Stimulated activated memory B cell treated with anti-CD40 and anti-IgM and Interleukin-4, amounts not matched to agents 10 μg/mL and 1 μg/mL and 100 μg/mL, for 72 hours (primary cell): ENCODE measurements at regions not wholly inside any gene's neighbourhood (a gene's known extent, or its start where the extent isn't known, plus 50 kb on each side); places are given as distances from the start of the nearest gene placed in this dataset.
"Not testable (repeated sequence)": the region's sequence is repeated elsewhere in the genome, so short reads cannot be mapped to it uniquely, and the experiment has no call there.

Experiments
- ATAC-seq: fragments of 150-1000 bp; cut with Tn5 transposase; 2 replicates; pipeline ENCODE4 v1.10.0; 2021
- H3K27ac Mint-ChIP-seq: one replicate; pipeline ENCODE4 v1.8.0; 2022; ENCODE audit warnings: mild to moderate bottlenecking, mixed read lengths
- H3K27me3 Mint-ChIP-seq: one replicate; pipeline ENCODE4 v1.8.0; 2022; ENCODE audit warnings: mixed read lengths
- H3K36me3 Mint-ChIP-seq: one replicate; pipeline ENCODE4 v1.8.0; 2022; ENCODE audit warnings: mixed read lengths
- H3K4me1 Mint-ChIP-seq: one replicate; pipeline ENCODE4 v1.8.0; 2022; ENCODE audit warnings: mixed read lengths
- H3K4me3 Mint-ChIP-seq: one replicate; pipeline ENCODE4 v1.8.0; 2022; ENCODE audit warnings: mild to moderate bottlenecking, moderate library complexity, mixed read lengths
- H3K9me3 Mint-ChIP-seq: one replicate; pipeline ENCODE4 v1.8.0; 2022; ENCODE audit warnings: mixed read lengths

GRCh38 chr9:110023221-110023620 is 184.7 kb downstream of the C9orf152 start:
- H3K4me3 Mint-ChIP-seq, ATAC-seq, H3K9me3 Mint-ChIP-seq, H3K27me3 Mint-ChIP-seq, H3K27ac Mint-ChIP-seq, H3K36me3 Mint-ChIP-seq: not testable (repeated sequence)
- H3K4me1 Mint-ChIP-seq = peaks cover 23% of the 10 kb centered on the region

- no peak for ATAC-seq
- H3K4me1 Mint-ChIP-seq = peaks cover 39% of the 10 kb centered on the region
- H3K27ac Mint-ChIP-seq = peak overlapping the region; percentile 54
- no peaks in the 10 kb centered on the region for H3K36me3 Mint-ChIP-seq
- no peak overlapping the region for H3K4me3 Mint-ChIP-seq
- no peaks in the 10 kb centered on the region for H3K9me3 Mint-ChIP-seq
- no peaks in the 10 kb centered on the region for H3K27me3 Mint-ChIP-seq
Measured at GRCh38 chr9:110025551-110026170, 182.3 kb downstream of the C9orf152 start.

- no peaks in the 10 kb centered on the region for H3K9me3 Mint-ChIP-seq
- ATAC-seq = no peak
- H3K27me3 Mint-ChIP-seq = no peaks in the 10 kb centered on the region
- H3K4me3 Mint-ChIP-seq = no peak overlapping the region
- peaks cover 29% of the 10 kb centered on the region for H3K4me1 Mint-ChIP-seq
- H3K36me3 Mint-ChIP-seq = no peaks in the 10 kb centered on the region
- no peak overlapping the region for H3K27ac Mint-ChIP-seq
Measured at GRCh38 chr9:110027671-110028081, 180.3 kb downstream of the C9orf152 start.

GRCh38 chr9:110028271-110028670 is 179.7 kb downstream of the C9orf152 start:
- Mint-ChIP-seq H3K27ac (no peak overlapping the region), H3K9me3 (no peaks in the 10 kb centered on the region), H3K27me3 (no peaks in the 10 kb centered on the region), H3K4me3 (no peak overlapping the region), H3K4me1 (peaks cover 29% of the 10 kb centered on the region), H3K36me3 (no peaks in the 10 kb centered on the region)
- ATAC-seq = no peak

- no peak overlapping the region for H3K4me3 Mint-ChIP-seq
- no peaks in the 10 kb centered on the region for H3K9me3 Mint-ChIP-seq
- no peak overlapping the region for H3K27ac Mint-ChIP-seq
- no peak for ATAC-seq
- peaks cover 29% of the 10 kb centered on the region for H3K4me1 Mint-ChIP-seq
- no peaks in the 10 kb centered on the region for H3K27me3 Mint-ChIP-seq
- H3K36me3 Mint-ChIP-seq = no peaks in the 10 kb centered on the region
Measured at GRCh38 chr9:110028676-110029075, 179.3 kb downstream of the C9orf152 start.

GRCh38 chr9:110029429-110029955 is 178.5 kb downstream of the C9orf152 start:
- H3K4me1 Mint-ChIP-seq = peaks cover 29% of the 10 kb centered on the region
- no peak overlapping the region for H3K4me3 Mint-ChIP-seq
- peak overlapping the region; percentile 1 for H3K27ac Mint-ChIP-seq

GRCh38 chr9:110029956-110030480 is 177.9 kb downstream of the C9orf152 start:
- Mint-ChIP-seq H3K36me3 (no peaks in the 10 kb centered on the region), H3K9me3 (no peaks in the 10 kb centered on the region), H3K4me1 (peaks cover 29% of the 10 kb centered on the region), H3K27me3 (no peaks in the 10 kb centered on the region), H3K4me3 (no peak overlapping the region), H3K27ac (peak overlapping the region; percentile 1)
- ATAC-seq = no peak

More at GRCh38 chr9:110029429-110029955, 178.5 kb downstream of the C9orf152 start:
- Mint-ChIP-seq H3K9me3 (no peaks in the 10 kb centered on the region), H3K36me3 (no peaks in the 10 kb centered on the region), H3K27me3 (no peaks in the 10 kb centered on the region)
- ATAC-seq = no peak

GRCh38 chr9:110030632-110031031 is 177.3 kb downstream of the C9orf152 start:
- H3K4me3 Mint-ChIP-seq = no peak overlapping the region

GRCh38 chr9:110031511-110032173 is 176.3 kb downstream of the C9orf152 start:
- no peak overlapping the region for H3K27ac Mint-ChIP-seq
- H3K4me1 Mint-ChIP-seq = peaks cover 17% of the 10 kb centered on the region
- no peaks in the 10 kb centered on the region for H3K27me3 Mint-ChIP-seq
- H3K36me3 Mint-ChIP-seq = no peaks in the 10 kb centered on the region
- H3K4me3 Mint-ChIP-seq = no peak overlapping the region
- no peak for ATAC-seq
- H3K9me3 Mint-ChIP-seq = no peaks in the 10 kb centered on the region

More at GRCh38 chr9:110030632-110031031, 177.3 kb downstream of the C9orf152 start:
- peaks cover 27% of the 10 kb centered on the region for H3K4me1 Mint-ChIP-seq
- no peaks in the 10 kb centered on the region for H3K36me3 Mint-ChIP-seq
- no peaks in the 10 kb centered on the region for H3K9me3 Mint-ChIP-seq
- H3K27ac Mint-ChIP-seq = peak overlapping the region; percentile 1
- H3K27me3 Mint-ChIP-seq = no peaks in the 10 kb centered on the region
- ATAC-seq = no peak

- not testable (repeated sequence) for H3K27ac Mint-ChIP-seq, H3K36me3 Mint-ChIP-seq, ATAC-seq, H3K9me3 Mint-ChIP-seq, H3K27me3 Mint-ChIP-seq, H3K4me3 Mint-ChIP-seq
- H3K4me1 Mint-ChIP-seq = peaks cover 16% of the 10 kb centered on the region
Measured at GRCh38 chr9:110032532-110032931, 175.4 kb downstream of the C9orf152 start.

GRCh38 chr9:110033869-110034268 is 174.1 kb downstream of the C9orf152 start:
- H3K27ac Mint-ChIP-seq = no peak overlapping the region
- no peaks in the 10 kb centered on the region for H3K36me3 Mint-ChIP-seq
- H3K27me3 Mint-ChIP-seq = no peaks in the 10 kb centered on the region
- peaks cover 16% of the 10 kb centered on the region for H3K4me1 Mint-ChIP-seq
- H3K9me3 Mint-ChIP-seq = no peaks in the 10 kb centered on the region
- no peak overlapping the region for H3K4me3 Mint-ChIP-seq
- ATAC-seq = no peak

GRCh38 chr9:110036286-110036685 is 171.7 kb downstream of the C9orf152 start:
- Mint-ChIP-seq H3K27me3 (no peaks in the 10 kb centered on the region), H3K4me1 (no peaks in the 10 kb centered on the region), H3K27ac (no peak overlapping the region), H3K4me3 (no peak overlapping the region), H3K9me3 (no peaks in the 10 kb centered on the region), H3K36me3 (no peaks in the 10 kb centered on the region)
- ATAC-seq = no peak

GRCh38 chr9:110040788-110041187 is 167.2 kb downstream of the C9orf152 start:
- no peak overlapping the region for H3K4me3 Mint-ChIP-seq
- no peaks in the 10 kb centered on the region for H3K27me3 Mint-ChIP-seq
- H3K4me1 Mint-ChIP-seq = peaks cover 7% of the 10 kb centered on the region
- no peak overlapping the region for H3K27ac Mint-ChIP-seq
- no peak for ATAC-seq
- H3K36me3 Mint-ChIP-seq = no peaks in the 10 kb centered on the region
- H3K9me3 Mint-ChIP-seq = no peaks in the 10 kb centered on the region

- Mint-ChIP-seq H3K27ac (no peak overlapping the region), H3K9me3 (no peaks in the 10 kb centered on the region), H3K27me3 (no peaks in the 10 kb centered on the region), H3K4me3 (no peak overlapping the region), H3K36me3 (no peaks in the 10 kb centered on the region), H3K4me1 (peaks cover 7% of the 10 kb centered on the region)
- ATAC-seq = no peak
Measured at GRCh38 chr9:110041452-110041851, 166.5 kb downstream of the C9orf152 start.

- Mint-ChIP-seq H3K9me3 (no peaks in the 10 kb centered on the region), H3K27me3 (no peaks in the 10 kb centered on the region), H3K36me3 (peaks cover 38% of the 10 kb centered on the region), H3K4me1 (peaks cover 27% of the 10 kb centered on the region), H3K4me3 (peak overlapping the region; percentile 97), H3K27ac (peak overlapping the region; percentile 95)
- ATAC-seq = peak; percentile 61
Measured at GRCh38 chr9:110047232-110047954, 160.6 kb downstream of the C9orf152 start.
